Adrenal gland (tissue), 5 donors: ENCODE measurements at regions not wholly inside any gene's neighbourhood (a gene's known extent, or its start where the extent isn't known, plus 50 kb on each side); places are given as distances from the start of the nearest gene placed in this dataset.

Source experiments
- CTCF ChIP-seq, 6 experiments: fragments of 450-650 bp in 4 of 6; fragments of 200-600 bp in 2 of 6; sonication (generic) in 1 of 6; IDR thresholded peaks; 1 replicate in 5 of 6; 2 replicates in 1 of 6; pipeline versions ENCODE4 v1.5.1 to v1.8.0; 2016 to 2021; ENCODE audit warnings: antibody characterized with exemption in 6 of 6, mild to moderate bottlenecking in 2 of 6, moderate library complexity in 1 of 6
- POLR2A ChIP-seq, 2 donors: fragments of 450-650 bp; IDR thresholded peaks; one replicate each; pipeline ENCODE4 v1.6.1; 2017; ENCODE audit warnings: antibody characterized with exemption in 2 of 2, mild to moderate bottlenecking in 2 of 2, moderate library complexity in 1 of 2
- donor health status: DM: no; HTN: no; CAD: no.

- TF ChIP-seq CTCF (IDR thresholded peaks at IDR 0.05) (no peak), POLR2A (IDR thresholded peaks at IDR 0.05) (no peak)
These were observed 76.4 kb upstream of the METAP2 start for GRCh38 chr12:95397571-95397970.
